RPMI8226 (cell line): ENCODE measurements at regions not wholly inside any gene's neighbourhood (a gene's known extent, or its start where the extent isn't known, plus 50 kb on each side); places are given as distances from the start of the nearest gene placed in this dataset.
A peak's percentile ranks its signal among the peaks of the same experiment; 100 is the strongest.

ENCODE experiments used
- DNase-seq: peaks from one replicate; pipeline ENCODE4 v3.0.0-alpha.2; 2015

DNA sequence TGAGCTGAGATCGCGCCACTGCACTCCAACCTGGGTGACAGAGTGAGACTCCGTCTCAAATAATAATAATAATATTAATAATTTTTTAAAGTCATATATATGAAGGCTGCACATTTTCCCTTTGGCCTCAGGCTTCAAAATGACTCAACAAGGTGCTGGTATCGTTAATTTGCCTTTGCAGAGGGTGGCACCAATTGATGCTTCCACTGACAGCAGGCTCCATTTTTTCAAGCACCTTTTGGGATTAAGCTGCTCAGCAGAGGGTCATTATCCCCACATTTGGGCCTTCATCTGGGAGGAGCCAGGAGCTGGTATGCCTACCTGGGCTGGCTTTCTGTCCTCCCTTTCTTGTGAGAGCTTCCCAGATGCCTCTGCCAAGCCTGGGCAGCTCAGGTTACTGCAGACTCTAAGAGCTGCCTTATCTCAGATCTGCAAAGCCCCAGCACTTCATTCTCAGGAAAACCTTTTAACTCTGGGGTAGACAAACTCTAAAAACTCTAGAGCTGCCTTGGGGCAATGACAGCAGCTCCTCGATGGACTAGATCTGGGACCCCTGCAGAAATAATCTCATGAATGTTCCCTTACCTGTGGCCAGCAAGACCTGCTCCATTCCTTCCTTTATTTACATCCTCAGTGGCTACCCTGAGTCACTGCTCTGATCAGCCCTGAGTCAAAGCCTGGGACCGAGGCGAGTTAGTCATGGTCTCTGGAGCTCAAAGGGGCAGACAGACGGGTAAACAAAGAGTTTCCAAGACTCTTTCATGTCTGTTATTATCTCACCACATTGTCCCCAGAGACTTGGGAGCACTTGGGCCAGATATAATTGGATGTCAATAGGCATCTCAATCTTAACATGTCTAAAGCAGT is 80.0 kb upstream of the EYA2 start:
- DNase-seq, result no peak

- no peak for DNase-seq
Measured at GRCh38 chr20:46816097-46816496, 78.5 kb upstream of the EYA2 start.

DNA sequence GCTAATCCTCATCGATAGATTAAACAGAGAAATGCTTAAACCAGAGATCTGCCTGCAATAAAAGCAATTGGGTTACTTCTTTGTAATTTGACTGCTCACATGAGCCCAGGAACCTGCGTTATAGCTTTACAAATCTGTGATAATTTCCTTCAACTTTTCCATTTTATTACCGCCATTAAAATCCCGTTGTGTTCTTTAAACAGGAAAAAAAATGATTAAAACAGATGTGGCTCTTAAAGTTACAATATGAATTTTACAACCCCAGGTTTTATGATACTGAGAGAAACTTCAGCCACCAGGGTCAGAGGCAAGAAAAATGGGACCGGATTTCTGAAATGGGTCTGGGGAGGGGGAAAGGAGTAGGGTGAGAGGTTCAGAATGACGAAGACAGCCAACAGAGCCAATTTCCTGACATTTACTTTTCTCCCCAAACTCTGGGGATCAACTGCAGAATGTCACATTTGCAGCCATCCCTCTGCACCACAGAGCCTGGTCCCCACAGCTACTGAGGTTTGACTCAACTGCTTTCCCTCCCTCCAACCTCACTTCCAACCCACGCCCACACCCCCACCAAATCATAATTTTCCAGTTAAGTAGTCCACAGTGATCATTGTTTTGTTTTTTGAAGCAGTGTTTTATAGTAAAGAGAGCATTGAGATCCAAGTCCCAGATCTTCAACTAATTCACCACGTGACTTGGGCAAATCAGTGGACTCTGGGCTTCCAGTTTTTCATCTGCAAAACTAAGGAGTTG is 77.6 kb upstream of the EYA2 start:
- DNase-seq, result no peak

DNA sequence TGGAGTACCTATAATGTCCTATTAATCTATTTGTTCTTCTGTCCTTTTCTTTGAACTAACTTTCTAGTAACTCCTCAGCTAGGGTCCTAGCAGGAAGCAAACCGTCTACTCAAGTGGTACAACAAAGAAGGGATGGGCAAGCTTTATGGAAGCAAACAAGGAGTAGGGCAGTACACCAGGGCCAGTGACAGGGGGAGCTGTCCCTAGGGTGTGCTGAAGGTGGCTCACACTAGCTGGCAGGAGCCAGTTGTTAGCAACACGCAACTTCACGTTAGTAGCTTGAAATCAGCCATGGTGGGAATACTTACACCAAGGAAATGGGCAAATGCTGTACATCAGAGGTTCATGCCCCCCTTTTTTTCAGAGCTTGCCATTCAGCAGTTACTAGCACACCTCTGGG is 74.0 kb upstream of the EYA2 start:
- peak; percentile 6 for DNase-seq

GRCh38 chr20:46823271-46823751 is 71.3 kb upstream of the EYA2 start:
- DNase-seq, result no peak

DNA sequence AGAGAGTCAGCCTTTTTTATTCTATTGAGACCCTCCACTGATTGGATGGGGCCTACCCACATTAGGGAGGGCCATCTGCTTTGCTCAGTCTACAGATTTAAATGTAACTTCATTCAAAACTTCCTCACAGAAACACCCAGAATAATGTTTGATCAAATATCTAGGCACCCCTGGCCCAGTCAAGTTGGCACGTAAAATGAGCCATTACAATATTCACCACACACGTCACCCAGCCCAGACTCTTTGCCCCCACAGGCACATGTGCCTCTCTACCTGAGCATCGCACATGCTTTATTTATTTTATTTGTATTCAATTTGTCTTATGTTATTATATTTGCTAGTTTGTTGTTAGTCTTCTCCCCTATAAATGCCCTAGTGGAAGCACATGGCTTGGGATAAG is 70.9 kb upstream of the EYA2 start:
- no peak for DNase-seq

GRCh38 chr20:46826343-46826984 is 68.2 kb upstream of the EYA2 start:
- DNase-seq, result no peak

DNA sequence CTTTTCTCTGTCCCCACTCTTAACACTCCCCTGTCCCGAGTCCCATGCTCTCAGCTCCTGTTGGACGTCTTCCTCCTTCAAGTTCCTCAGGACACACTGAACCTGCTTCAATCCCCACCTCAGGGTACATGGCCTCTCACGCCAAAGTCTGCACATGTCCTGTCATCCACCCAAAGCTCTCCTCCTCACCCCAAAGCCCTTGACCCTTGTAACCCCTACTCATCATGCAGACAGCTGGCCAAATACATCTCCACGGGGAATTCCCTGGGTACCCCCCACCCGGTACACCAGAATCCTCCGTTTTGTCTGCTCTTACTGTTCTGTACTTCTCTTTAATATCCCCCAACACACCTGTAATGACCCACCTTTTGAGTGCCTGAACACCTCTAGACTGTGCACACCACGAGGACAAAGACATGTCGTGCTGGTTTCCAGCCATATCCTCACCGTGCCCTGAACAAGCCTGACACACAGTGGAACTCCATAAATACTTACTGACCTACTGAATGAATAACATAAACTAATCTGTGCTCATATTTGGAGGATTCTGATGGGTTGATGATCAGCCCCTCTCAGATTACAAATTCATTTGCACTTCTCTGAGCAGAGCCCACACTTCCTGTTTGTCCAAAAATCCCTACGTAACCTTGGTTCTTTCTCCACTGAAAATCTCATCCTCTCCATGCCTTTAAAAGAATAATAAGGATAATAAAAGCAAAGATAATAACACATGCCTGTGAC is 66.8 kb upstream of the EYA2 start:
- no peak for DNase-seq

- DNase-seq, result no peak
Measured at GRCh38 chr20:46828471-46828870, 66.2 kb upstream of the EYA2 start.

GRCh38 chr20:46830886-46831632 is 63.6 kb upstream of the EYA2 start:
- no peak for DNase-seq

GRCh38 chr20:46831633-46832011 is 63.0 kb upstream of the EYA2 start:
- DNase-seq, result no peak

DNA sequence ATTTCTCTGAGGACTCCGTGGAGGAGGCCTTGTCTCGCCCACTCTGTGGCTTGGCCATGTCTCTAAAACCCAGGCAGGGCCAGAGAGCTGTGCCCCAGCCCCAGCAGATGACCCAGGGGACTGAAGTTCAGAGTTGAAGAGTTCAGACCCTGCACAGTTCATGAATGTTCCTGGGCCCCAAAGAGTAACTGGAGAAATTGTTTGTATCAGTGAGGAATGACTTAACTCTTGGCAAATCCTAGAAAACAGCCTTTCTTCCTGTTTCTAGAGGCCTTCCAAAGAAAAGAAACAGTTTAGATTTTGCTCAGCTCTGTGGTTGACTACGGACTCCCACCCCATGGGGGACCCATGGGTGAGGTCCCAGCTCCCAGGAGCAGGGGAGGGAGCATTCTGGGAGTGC is 62.1 kb upstream of the EYA2 start:
- DNase-seq, result no peak

DNA sequence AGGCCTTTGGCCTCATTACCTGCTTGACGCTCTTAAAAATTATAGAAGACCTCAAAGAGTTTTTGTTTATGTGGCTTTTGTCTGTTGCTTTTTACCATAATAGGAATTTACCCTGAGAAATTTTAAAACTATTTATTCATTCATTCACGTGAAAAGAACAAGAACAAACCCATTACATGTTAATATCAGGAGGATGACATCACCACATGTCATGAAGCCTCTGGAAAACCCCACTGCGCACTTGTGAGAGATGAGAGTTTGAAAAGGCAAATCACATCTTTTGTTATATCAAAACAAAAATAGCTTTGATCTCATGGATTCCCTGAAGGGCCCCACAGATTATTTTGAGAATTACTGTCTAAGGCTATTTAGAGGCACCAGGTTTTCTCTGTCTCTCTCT is 61.3 kb upstream of the EYA2 start:
- DNase-seq, result no peak

GRCh38 chr20:46835418-46835817 is 59.2 kb upstream of the EYA2 start:
- no peak for DNase-seq

DNA sequence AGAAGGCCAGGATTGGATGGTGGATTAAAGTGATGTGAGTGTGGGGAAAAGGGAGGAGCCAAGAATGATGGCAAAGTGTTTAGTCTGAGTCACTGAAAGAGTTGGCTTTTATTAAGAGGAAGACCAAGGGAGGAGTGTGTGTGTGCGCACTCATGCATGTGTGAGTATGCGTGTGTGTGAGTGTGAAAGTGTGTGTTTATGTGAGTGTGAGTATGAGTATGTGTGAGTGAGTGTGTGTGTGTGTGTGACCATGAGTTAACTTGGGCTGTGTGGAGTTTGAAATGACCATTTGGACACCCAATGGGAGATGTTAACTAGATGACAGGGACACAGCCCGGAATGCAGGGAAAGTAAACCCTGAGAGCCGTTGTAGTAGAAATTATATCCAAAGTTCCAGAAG is 57.6 kb upstream of the EYA2 start:
- DNase-seq, result no peak

- no peak for DNase-seq
Measured at GRCh38 chr20:46838011-46838410, 56.6 kb upstream of the EYA2 start.

GRCh38 chr20:46840054-46840729 is 54.5 kb upstream of the EYA2 start:
- DNase-seq, result no peak
